Fibroblast of mammary gland (primary cell): ENCODE measurements at regions not wholly inside any gene's neighbourhood (a gene's known extent, or its start where the extent isn't known, plus 50 kb on each side); places are given as distances from the start of the nearest gene placed in this dataset.

Source experiments
- DNase-seq: peaks from one replicate; pipeline ENCODE4 v3.0.0-alpha.2; 2010; ENCODE audit warnings: low read depth
- H3K4me3 ChIP-seq: 2 replicates; pipeline ENCODE4 v1.5.1; 2011; ENCODE audit warnings: low read depth, mild to moderate bottlenecking, low read length, moderate library complexity; ENCODE audit not compliant: control insufficient read depth
- TF ChIP-seq, protein P1 (sequence below): conservative IDR thresholded peaks from 2 replicates; pipeline ENCODE4 v1.5.1; 2011; ENCODE audit warnings: low read depth, low read length, inconsistent platforms; ENCODE audit not compliant: control insufficient read depth, insufficient read depth

DNA sequence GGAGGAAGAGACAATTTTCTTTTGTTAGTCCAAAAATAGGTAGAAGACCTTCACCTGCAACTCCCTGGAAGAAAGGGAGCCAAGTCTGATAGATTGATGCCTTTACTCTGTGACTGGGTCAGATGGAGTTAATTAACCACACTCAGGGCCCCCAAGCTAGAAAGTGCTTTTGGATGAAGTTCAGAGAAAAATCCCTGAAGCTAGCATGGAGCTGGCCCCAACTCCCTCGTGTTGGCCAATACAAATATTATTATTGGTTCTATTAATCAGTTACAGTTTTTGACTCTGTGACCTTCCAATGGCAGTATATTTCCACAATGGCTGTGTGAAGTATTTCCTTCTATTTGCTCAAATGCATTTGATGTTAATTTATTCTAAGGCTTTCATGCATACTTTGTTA is 1753.5 kb downstream of the EFNA5 start:
- no peak for DNase-seq
- TF ChIP-seq, protein P1, sequence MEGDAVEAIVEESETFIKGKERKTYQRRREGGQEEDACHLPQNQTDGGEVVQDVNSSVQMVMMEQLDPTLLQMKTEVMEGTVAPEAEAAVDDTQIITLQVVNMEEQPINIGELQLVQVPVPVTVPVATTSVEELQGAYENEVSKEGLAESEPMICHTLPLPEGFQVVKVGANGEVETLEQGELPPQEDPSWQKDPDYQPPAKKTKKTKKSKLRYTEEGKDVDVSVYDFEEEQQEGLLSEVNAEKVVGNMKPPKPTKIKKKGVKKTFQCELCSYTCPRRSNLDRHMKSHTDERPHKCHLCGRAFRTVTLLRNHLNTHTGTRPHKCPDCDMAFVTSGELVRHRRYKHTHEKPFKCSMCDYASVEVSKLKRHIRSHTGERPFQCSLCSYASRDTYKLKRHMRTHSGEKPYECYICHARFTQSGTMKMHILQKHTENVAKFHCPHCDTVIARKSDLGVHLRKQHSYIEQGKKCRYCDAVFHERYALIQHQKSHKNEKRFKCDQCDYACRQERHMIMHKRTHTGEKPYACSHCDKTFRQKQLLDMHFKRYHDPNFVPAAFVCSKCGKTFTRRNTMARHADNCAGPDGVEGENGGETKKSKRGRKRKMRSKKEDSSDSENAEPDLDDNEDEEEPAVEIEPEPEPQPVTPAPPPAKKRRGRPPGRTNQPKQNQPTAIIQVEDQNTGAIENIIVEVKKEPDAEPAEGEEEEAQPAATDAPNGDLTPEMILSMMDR: no peak
- H3K4me3 ChIP-seq: no peak overlapping the region

GRCh38 chr5:105907016-105907415 is 1763.7 kb downstream of the EFNA5 start:
- peak; percentile 32 for DNase-seq
- no peak overlapping the region for H3K4me3 ChIP-seq
- TF ChIP-seq, protein P1: no peak

DNA sequence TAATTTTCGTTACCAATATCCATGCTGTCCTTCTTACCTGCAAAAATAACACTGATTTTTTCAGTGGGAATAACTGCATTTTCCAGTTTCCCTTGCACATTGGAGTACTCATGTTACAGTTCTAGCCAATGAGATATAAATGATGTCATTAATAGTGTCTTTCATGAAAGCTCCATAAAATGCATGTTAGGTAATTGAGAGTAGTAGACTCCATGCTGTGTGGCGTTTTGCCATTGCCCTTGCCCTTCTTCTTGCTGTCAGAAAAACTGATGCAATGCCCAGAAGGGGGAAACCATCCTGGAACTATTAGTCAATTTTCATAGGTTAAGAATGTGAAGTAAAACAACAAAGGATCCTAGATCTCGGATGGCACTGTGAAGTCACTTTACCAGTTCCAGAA is 1765.3 kb downstream of the EFNA5 start:
- peak; percentile 51 for DNase-seq

DNA sequence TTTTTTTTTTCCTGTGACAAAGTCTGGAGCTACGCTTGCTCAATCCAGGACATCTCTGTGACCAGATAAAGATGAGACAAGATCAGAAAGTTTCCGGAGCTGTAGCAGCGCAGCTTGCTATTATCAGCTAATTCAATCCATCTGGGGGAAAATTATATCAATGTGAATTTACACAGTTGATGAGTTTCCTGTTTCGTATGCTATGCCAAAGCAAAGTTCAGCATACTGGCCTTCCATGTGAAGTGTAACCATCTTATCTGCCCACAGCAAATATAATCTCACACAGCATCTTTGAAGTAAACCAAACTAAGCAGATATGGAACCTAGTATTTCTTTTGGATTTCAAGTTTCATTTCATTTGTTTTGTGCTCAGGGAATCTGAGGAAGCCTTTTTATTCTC is 1767.7 kb downstream of the EFNA5 start:
- peak; percentile 57 for DNase-seq
- TF ChIP-seq, protein P1: no peak

More for the DNA sequence above, 1765.3 kb downstream of the EFNA5 start:
- TF ChIP-seq, protein P1: no peak
- no peak overlapping the region for H3K4me3 ChIP-seq

DNA sequence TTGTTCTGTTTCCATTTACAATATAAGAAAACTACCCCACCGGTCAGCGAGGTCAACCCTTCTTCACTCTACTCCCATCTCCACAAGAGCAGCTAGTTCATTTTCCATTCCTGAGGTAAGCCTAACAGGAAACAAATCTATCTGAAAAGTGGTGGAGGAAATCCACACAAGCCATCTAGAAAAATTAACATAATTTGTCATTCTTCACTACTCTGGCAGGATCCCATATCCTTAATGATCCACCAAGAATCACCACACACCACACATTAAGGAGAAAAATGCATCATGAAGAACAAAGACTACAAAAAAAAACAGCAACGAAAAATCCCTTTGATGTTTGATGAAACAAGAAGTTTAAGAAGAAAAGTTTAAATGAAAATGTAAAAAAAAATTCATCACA is 1771.0 kb downstream of the EFNA5 start:
- no peak overlapping the region for H3K4me3 ChIP-seq
- TF ChIP-seq, protein P1: no peak
- DNase-seq: no peak

More for the DNA sequence above, 1767.7 kb downstream of the EFNA5 start:
- H3K4me3 ChIP-seq: no peak overlapping the region

GRCh38 chr5:105898183-105898582 is 1772.6 kb downstream of the EFNA5 start:
- TF ChIP-seq, protein P1: no peak
- DNase-seq: no peak
- no peak overlapping the region for H3K4me3 ChIP-seq

DNA sequence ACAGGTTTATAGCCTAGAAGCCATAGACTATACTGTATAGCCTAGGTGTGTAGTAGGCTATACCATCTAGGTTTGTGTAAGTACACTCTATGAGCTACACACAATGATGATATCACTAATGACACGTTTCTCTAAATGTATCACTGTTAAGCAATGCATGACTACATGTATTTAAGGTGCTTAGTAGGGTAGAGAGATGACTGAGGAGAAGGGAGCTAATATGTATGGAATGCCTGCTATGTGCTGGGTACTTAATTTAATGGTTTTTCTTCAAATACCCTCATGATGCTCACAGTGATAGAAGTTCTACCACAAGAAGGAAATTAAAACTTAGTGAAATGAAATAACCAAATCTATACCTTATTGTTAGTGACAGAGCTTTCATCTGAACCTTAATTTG is 1785.5 kb downstream of the EFNA5 start:
- DNase-seq: no peak
- TF ChIP-seq, protein P1: no peak
- no peak overlapping the region for H3K4me3 ChIP-seq
